ENCODE measurements at regions not wholly inside any gene's neighbourhood (a gene's known extent, or its start where the extent isn't known, plus 50 kb on each side); places are given as distances from the start of the nearest gene placed in this dataset.

DNA sequence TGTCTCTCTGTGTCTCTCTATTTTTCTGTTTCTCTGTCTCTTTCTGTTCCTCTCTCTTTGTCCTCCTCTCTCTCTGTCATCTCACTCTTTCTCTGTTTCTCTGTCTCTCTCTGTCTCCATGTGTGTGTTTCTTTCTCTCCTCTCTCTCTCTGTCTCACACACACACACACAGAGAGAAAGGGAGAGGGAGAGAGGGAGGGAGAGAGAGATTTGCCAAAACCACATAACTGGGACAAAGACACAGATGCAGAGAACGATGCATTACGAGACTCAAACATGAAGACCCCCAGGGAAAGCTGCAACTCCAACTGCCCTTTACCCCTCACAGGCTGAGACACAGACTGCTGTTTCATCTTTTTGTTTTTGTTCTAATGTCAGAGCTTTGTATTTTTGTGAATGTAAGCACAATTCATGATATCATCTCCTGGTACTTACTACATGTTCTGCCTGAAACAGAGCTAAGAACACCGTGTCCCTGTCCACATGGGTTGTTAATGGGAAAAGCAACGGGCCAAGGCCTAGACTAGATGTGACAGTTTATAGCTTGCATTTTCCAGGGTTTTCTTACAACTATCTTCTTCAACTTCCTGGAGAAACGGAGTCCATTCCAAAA is 177.1 kb upstream of the ARID1B start:
- no peak for DNase-seq (ENCODE audit: low read depth)
- no peak overlapping the region for H3K4me3 ChIP-seq (ENCODE audit: low read length)
- TF ChIP-seq, protein P1, sequence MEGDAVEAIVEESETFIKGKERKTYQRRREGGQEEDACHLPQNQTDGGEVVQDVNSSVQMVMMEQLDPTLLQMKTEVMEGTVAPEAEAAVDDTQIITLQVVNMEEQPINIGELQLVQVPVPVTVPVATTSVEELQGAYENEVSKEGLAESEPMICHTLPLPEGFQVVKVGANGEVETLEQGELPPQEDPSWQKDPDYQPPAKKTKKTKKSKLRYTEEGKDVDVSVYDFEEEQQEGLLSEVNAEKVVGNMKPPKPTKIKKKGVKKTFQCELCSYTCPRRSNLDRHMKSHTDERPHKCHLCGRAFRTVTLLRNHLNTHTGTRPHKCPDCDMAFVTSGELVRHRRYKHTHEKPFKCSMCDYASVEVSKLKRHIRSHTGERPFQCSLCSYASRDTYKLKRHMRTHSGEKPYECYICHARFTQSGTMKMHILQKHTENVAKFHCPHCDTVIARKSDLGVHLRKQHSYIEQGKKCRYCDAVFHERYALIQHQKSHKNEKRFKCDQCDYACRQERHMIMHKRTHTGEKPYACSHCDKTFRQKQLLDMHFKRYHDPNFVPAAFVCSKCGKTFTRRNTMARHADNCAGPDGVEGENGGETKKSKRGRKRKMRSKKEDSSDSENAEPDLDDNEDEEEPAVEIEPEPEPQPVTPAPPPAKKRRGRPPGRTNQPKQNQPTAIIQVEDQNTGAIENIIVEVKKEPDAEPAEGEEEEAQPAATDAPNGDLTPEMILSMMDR (IDR thresholded peaks at IDR 0.05; ENCODE audit: insufficient read depth, low read depth, low read length, missing control alignments) = no peak

DNA sequence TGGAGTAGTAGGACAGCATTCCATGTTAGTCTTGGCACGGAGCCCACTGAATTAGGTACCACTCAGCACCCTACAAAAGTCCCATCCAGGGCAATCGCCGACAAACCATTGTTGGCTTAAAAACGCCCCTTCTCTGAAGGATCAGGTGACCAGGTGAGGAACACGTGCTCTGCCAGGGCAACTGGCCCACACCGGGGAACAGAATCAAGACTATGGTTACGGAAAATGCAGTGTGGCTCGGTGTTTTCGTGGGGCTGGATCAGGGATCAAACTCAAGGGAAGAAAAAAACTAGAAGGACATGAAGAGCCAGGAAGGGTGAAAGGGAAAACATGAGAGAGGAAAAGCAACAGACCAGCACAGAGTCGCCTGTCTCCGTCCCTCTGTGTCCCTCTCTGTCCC is 177.8 kb upstream of the ARID1B start:
- H3K4me3 ChIP-seq (ENCODE audit: low read length) = no peak overlapping the region
- no peak for DNase-seq (ENCODE audit: low read depth)
- TF ChIP-seq, protein P1 (IDR thresholded peaks at IDR 0.05; ENCODE audit: insufficient read depth, low read depth, low read length, missing control alignments) = no peak

DNA sequence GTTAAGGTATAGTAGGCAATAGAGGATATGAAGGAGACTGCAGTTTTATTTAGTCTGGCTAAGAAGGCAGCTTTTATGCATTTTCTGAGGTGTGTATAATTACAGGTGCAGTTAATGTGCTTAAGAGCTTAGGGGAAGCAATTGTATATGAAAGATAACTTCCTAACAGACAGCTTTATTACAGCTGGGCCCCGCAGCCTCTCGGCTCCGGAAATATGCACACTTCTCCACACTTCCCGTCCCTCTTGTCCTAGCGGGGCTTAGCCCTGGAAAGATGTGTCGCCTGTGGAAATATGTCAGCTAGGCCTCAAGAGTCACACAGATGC is 178.4 kb upstream of the ARID1B start:
- DNase-seq (ENCODE audit: low read depth) = no peak
- TF ChIP-seq, protein P1 (IDR thresholded peaks at IDR 0.05; ENCODE audit: insufficient read depth, low read depth, low read length, missing control alignments) = no peak
- no peak overlapping the region for H3K4me3 ChIP-seq (ENCODE audit: low read length)

DNA sequence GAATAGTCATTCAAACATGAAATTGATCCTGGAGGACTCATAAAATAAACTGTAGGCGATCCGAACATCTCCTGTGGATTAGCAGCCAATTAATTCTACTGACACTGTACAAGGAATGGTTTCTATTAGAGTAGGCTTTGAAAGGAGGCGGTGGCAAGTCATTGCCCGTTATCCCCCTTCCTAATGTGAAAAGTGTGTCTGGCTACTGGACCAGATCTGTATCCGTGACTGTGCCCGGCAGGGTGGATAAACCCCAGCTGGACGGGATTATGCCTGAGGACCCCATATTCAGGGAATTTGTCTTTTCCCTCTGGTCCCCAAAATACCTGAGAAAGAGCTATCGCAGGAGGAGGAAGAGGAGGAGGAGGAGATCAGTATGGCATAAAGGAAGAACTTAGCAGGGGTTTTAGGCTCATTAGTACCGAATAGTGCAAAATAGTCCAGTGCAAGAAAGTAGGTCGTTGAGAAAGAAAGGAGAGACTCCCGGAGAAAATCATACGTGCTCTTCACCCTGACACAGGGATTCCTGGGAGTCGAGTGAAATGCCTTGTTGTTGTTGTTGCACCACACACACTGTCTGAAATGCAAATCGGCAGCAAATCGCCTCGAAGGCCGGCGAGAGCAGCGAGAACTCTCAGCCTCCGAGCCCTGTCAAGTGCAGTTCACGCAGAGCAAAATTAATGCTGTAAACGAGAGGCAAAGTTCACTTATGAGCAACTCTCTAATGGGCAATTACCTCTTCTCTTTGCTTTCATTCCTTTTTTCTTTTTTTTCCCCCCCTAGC is 178.9 kb upstream of the ARID1B start:
- TF ChIP-seq, protein P1 (IDR thresholded peaks at IDR 0.05; ENCODE audit: insufficient read depth, low read depth, low read length, missing control alignments) = no peak
- DNase-seq (ENCODE audit: low read depth) = no peak
- H3K4me3 ChIP-seq (ENCODE audit: low read length) = no peak overlapping the region

DNA sequence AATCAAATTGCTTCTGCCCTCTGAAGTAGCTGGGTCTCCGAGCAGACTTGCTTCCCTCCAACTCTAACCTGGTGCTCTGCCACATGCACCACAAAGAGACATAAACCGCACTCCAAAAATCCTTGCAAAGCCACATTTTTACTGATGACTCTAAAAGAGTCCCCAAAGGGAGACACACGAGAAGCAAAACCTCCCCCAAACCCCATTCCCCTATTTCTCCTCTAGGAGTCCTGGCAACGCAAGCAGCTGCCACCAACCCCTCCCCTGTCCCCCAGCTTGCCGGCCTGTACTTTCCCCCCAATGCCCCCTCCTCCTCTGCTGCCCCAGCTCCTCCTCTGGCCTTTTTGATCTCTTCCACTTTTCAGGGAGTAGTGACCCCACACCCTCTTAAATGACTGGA is 180.1 kb upstream of the ARID1B start:
- no peak for DNase-seq (ENCODE audit: low read depth)
- TF ChIP-seq, protein P1 (IDR thresholded peaks at IDR 0.05; ENCODE audit: insufficient read depth, low read depth, low read length, missing control alignments) = no peak
- no peak overlapping the region for H3K4me3 ChIP-seq (ENCODE audit: low read length)

DNA sequence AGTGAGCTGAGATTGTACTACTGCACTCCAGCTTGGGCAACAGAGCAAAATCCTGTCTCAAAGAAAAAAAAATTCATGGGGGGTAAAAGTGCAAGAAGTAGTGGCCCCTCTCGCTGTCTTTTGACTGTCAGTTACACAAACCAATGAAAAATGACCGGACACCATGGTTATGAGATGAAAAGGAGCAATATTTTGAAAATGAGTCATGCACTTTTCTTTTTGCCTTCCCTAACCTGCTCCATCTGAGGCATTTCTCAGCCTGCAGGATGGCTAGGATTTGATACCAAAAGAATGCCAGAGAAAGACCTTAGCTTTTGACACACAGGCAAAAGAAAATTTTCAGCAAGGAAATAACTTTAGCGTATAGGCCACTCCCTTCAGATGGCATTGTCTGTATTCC is 181.7 kb upstream of the ARID1B start:
- no peak overlapping the region for H3K4me3 ChIP-seq (ENCODE audit: low read length)
- TF ChIP-seq, protein P1 (IDR thresholded peaks at IDR 0.05; ENCODE audit: insufficient read depth, low read depth, low read length, missing control alignments) = no peak
- no peak for DNase-seq (ENCODE audit: low read depth)

DNA sequence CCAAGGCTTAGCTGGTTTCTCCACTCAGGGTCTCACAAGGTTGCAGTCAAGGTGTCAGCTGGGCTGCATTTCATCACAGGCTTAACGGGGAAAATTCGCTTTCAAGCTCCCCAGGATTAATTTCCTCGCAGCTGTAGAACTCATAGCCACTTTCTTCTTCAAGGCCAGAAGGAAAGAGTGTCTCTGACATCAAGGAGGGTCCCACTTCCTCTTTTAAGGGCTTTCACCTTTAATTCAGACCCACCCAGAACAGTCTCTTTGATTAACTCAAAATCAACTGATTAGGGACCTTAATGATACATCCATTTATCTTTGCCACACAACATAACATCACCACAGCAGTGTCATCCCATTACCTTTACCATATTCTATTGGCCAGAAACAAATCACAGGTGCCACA is 183.3 kb upstream of the ARID1B start:
- no peak for DNase-seq (ENCODE audit: low read depth)
- TF ChIP-seq, protein P1 (IDR thresholded peaks at IDR 0.05; ENCODE audit: insufficient read depth, low read depth, low read length, missing control alignments) = no peak
- H3K4me3 ChIP-seq (ENCODE audit: low read length) = no peak overlapping the region
